ENCODE measurements at regions not wholly inside any gene's neighbourhood (a gene's known extent, or its start where the extent isn't known, plus 50 kb on each side); places are given as distances from the start of the nearest gene placed in this dataset.

- TF ChIP-seq CTCF (IDR thresholded peaks at IDR 0.05; ENCODE audit: control extremely low read depth in 1 of 3, insufficient read depth in 1 of 3, low read depth in 1 of 3, low read length in 3 of 3) (no peak), EZH2 (IDR thresholded peaks at IDR 0.05; ENCODE audit: low read depth, low read length, severe bottlenecking) (no peak), EGR1 (IDR thresholded peaks at IDR 0.05; ENCODE audit: borderline replicate concordance, low read depth, low read length) (no peak), SIN3A (conservative IDR thresholded peaks at IDR 0.05 in 1 of 2, IDR thresholded peaks at IDR 0.05 in 1 of 2; ENCODE audit: low read depth in 1 of 2, low read length in 2 of 2) (no peak), GABPA (IDR thresholded peaks at IDR 0.05; ENCODE audit: borderline replicate concordance, insufficient read depth, low read length) (no peak), NRF1 (IDR thresholded peaks at IDR 0.05; ENCODE audit: low read depth, low read length) (no peak), RBBP5 (IDR thresholded peaks at IDR 0.05; ENCODE audit: borderline replicate concordance, low read depth, low read length) (no peak), CREB1 (IDR thresholded peaks at IDR 0.05) (no peak), POLR2AphosphoS5 (IDR thresholded peaks at IDR 0.05; ENCODE audit: low read depth, low read length) (no peak), USF2 (IDR thresholded peaks at IDR 0.05; ENCODE audit: low read length) (no peak), RXRA (IDR thresholded peaks at IDR 0.05; ENCODE audit: insufficient read depth, low read depth, low read length) (no peak)
These were observed 718.8 kb upstream of the SOX9 start for GRCh38 chr17:71402007-71402406.
